HG02981 (cell line): ENCODE measurements at regions not wholly inside any gene's neighbourhood (a gene's known extent, or its start where the extent isn't known, plus 50 kb on each side); places are given as distances from the start of the nearest gene placed in this dataset.
"Not testable (repeated sequence)": the region's sequence is repeated elsewhere in the genome, so short reads cannot be mapped to it uniquely, and the experiment has no call there.

ENCODE experiments used
- ATAC-seq: cut with Tn5 transposase; IDR thresholded peaks from one replicate; pipeline ENCODE4 v1.9.1; 2021; ENCODE audit warnings: mild to moderate bottlenecking, moderate library complexity; ENCODE audit not compliant: unreplicated experiment

- ATAC-seq: no peak
Measured at GRCh38 chr7:46945328-46945727, 636.6 kb downstream of the TNS3 start.

- no peak for ATAC-seq
Measured at GRCh38 chr7:46943996-46944395, 637.9 kb downstream of the TNS3 start.

- ATAC-seq: no peak
Measured at GRCh38 chr7:46942574-46942973, 639.3 kb downstream of the TNS3 start.

- ATAC-seq: no peak
Measured at GRCh38 chr7:46940178-46940577, 641.7 kb downstream of the TNS3 start.

GRCh38 chr7:46939558-46939957, 642.4 kb downstream of the TNS3 start:
- no peak for ATAC-seq

- no peak for ATAC-seq
Measured at GRCh38 chr7:46939089-46939488, 642.8 kb downstream of the TNS3 start.

- no peak for ATAC-seq
Measured at GRCh38 chr7:46937826-46938225, 644.1 kb downstream of the TNS3 start.

GRCh38 chr7:46934198-46934825, 647.6 kb downstream of the TNS3 start:
- ATAC-seq: no peak

GRCh38 chr7:46933596-46933995, 648.3 kb downstream of the TNS3 start:
- no peak for ATAC-seq

GRCh38 chr7:46932676-46933424, 649.1 kb downstream of the TNS3 start:
- ATAC-seq: no peak

GRCh38 chr7:46932306-46932675, 649.6 kb downstream of the TNS3 start:
- no peak for ATAC-seq

- no peak for ATAC-seq
Measured at GRCh38 chr7:46930366-46930765, 651.5 kb downstream of the TNS3 start.

GRCh38 chr7:46929359-46929758, 652.6 kb downstream of the TNS3 start:
- no peak for ATAC-seq

- no peak for ATAC-seq
Measured at GRCh38 chr7:46928719-46929118, 653.2 kb downstream of the TNS3 start.

- no peak for ATAC-seq
Measured at GRCh38 chr7:46927131-46927810, 654.6 kb downstream of the TNS3 start.

GRCh38 chr7:46916581-46916980, 665.3 kb downstream of the TNS3 start:
- ATAC-seq: no peak

GRCh38 chr7:46912692-46913091, 669.2 kb downstream of the TNS3 start:
- no peak for ATAC-seq

GRCh38 chr7:46909601-46910051, 672.3 kb downstream of the TNS3 start:
- ATAC-seq: no peak

GRCh38 chr7:46908770-46909169, 673.1 kb downstream of the TNS3 start:
- no peak for ATAC-seq

GRCh38 chr7:46904523-46904922, 677.4 kb downstream of the TNS3 start:
- not testable (repeated sequence) for ATAC-seq

GRCh38 chr7:46902463-46902862, 679.4 kb downstream of the TNS3 start:
- ATAC-seq: no peak
